WTC11 (cell line): ENCODE measurements at regions not wholly inside any gene's neighbourhood (a gene's known extent, or its start where the extent isn't known, plus 50 kb on each side); places are given as distances from the start of the nearest gene placed in this dataset.

Experiments used
- ATAC-seq: fragments of 200-7000 bp; cut with Tn5 transposase; 2 replicates; pipeline ENCODE4 v1.10.0; 2021; ENCODE audit warnings: mild to moderate bottlenecking, moderate library complexity
- CTCF ChIA-PET: fragments of 300-600 bp; sonication (Branson Sonifier 250); formaldehyde crosslinking; loops from one replicate; lab custom pipeline; 2021; ENCODE audit warnings: antibody characterized with exemption; lab: Charles Lee
- POLR2A ChIA-PET: fragments of 350-600 bp; sonication (Branson Sonifier 250); formaldehyde crosslinking; loops from one replicate; lab custom pipeline; 2021; ENCODE audit warnings: antibody characterized with exemption; lab: Charles Lee
- DNase-seq: peaks from one replicate; pipeline ENCODE4 v3.0.0; 2021; ENCODE audit warnings: low spot score
- H3K27ac Mint-ChIP-seq: 2 replicates; pipeline ENCODE4 v1.8.0; 2021; ENCODE audit warnings: mixed read lengths
- H3K27me3 Mint-ChIP-seq: 2 replicates; pipeline ENCODE4 v1.8.0; 2021; ENCODE audit warnings: low read depth, mild to moderate bottlenecking, moderate library complexity, mixed read lengths
- H3K36me3 Mint-ChIP-seq: 2 replicates; pipeline ENCODE4 v1.8.0; 2021; ENCODE audit warnings: mixed read lengths
- H3K4me1 Mint-ChIP-seq: 2 replicates; pipeline ENCODE4 v1.8.0; 2022; ENCODE audit warnings: mixed read lengths
- H3K4me3 Mint-ChIP-seq: 2 replicates; pipeline ENCODE4 v1.8.0; 2021; ENCODE audit warnings: mild to moderate bottlenecking, moderate library complexity, mixed read lengths
- H3K9me3 Mint-ChIP-seq: 2 replicates; pipeline ENCODE4 v1.8.0; 2021; ENCODE audit warnings: mixed read lengths
- AR ChIP-seq: fragments of 250-450 bp; sonication (Bioruptor Pico); IDR thresholded peaks from 2 replicates; pipeline ENCODE4 v1.9.0; 2021; ENCODE audit warnings: mild to moderate bottlenecking
- ATF2 ChIP-seq: sonication (generic); formaldehyde crosslinking; IDR thresholded peaks from 2 replicates; pipeline ENCODE4 v1.8.1; 2022; ENCODE audit warnings: low read depth, missing genetic modification reagents, borderline replicate concordance
- CBFB ChIP-seq: sonication (generic); formaldehyde crosslinking; IDR thresholded peaks from 2 replicates; pipeline ENCODE4 v1.8.1; 2022; ENCODE audit warnings: mild to moderate bottlenecking, low read depth, missing genetic modification reagents
- CTCF ChIP-seq: fragments of 200-600 bp; IDR thresholded peaks from 2 replicates; pipeline ENCODE4 v1.8.0; 2022; ENCODE audit warnings: antibody characterized with exemption
- ERG ChIP-seq: fragments of 250-450 bp; sonication (Bioruptor Pico); IDR thresholded peaks from 2 replicates; pipeline ENCODE4 v1.8.0; 2021; ENCODE audit warnings: mild to moderate bottlenecking
- FOXP4 ChIP-seq: sonication (generic); formaldehyde crosslinking; IDR thresholded peaks from 2 replicates; pipeline ENCODE4 v1.8.0; 2022; ENCODE audit warnings: mild to moderate bottlenecking, missing genetic modification reagents
- GRHL2 ChIP-seq: fragments of 250-450 bp; sonication (Bioruptor Pico); IDR thresholded peaks from 2 replicates; pipeline ENCODE4 v1.8.0; 2022; ENCODE audit warnings: mild to moderate bottlenecking, moderate library complexity; ENCODE audit not compliant: insufficient replicate concordance, severe bottlenecking
- IRF2 ChIP-seq: sonication (generic); formaldehyde crosslinking; IDR thresholded peaks from 2 replicates; pipeline ENCODE4 v1.8.0; 2022; ENCODE audit warnings: low read depth, missing genetic modification reagents, borderline replicate concordance
- NFE2L1 ChIP-seq: sonication (generic); formaldehyde crosslinking; IDR thresholded peaks from 2 replicates; pipeline ENCODE4 v1.8.1; 2023; ENCODE audit warnings: missing genetic modification reagents
- NR3C1 ChIP-seq: sonication (generic); formaldehyde crosslinking; conservative IDR thresholded peaks from 2 replicates; pipeline ENCODE4 v1.8.1; 2023; ENCODE audit warnings: low read depth, mild to moderate bottlenecking, missing genetic modification reagents
- PRDM15 ChIP-seq: sonication (generic); formaldehyde crosslinking; IDR thresholded peaks from 2 replicates; pipeline ENCODE4 v1.8.0; 2022; ENCODE audit warnings: missing genetic modification reagents
- TEAD4 ChIP-seq: sonication (generic); formaldehyde crosslinking; IDR thresholded peaks from 2 replicates; pipeline ENCODE4 v1.8.0; 2022; ENCODE audit warnings: mild to moderate bottlenecking, missing genetic modification reagents
- USF1 ChIP-seq: sonication (generic); formaldehyde crosslinking; IDR thresholded peaks from 2 replicates; pipeline ENCODE4 v1.8.0; 2022; ENCODE audit warnings: mild to moderate bottlenecking, missing genetic modification reagents
- USF2 ChIP-seq: sonication (generic); formaldehyde crosslinking; IDR thresholded peaks from 2 replicates; pipeline ENCODE4 v1.8.1; 2023; ENCODE audit warnings: mild to moderate bottlenecking, missing genetic modification reagents, moderate library complexity

GRCh38 chr16:64700628-64701027 is 421.2 kb downstream of the CDH11 start:
- Mint-ChIP-seq H3K27ac (no peak overlapping the region), H3K36me3 (no peaks in the 10 kb centered on the region), H3K4me3 (no peak overlapping the region)
- POLR2A ChIA-PET: no interaction called here
- no peak for TF ChIP-seq NR3C1 (CRISPR knock-in tag)
- no peak for TF ChIP-seq PRDM15 (CRISPR knock-in tag)
- no peak for TF ChIP-seq CTCF
- TF ChIP-seq NFE2L1 (CRISPR knock-in tag): no peak
- TF ChIP-seq IRF2 (CRISPR knock-in tag): no peak
- TF ChIP-seq USF1 (CRISPR knock-in tag): no peak
- no peak for TF ChIP-seq ERG (CRISPR knock-in tag)
- TF ChIP-seq, all 79 proteins: peak for 0
- H3K4me1 Mint-ChIP-seq: peaks cover 8% of the 10 kb centered on the region; the same call in 1 of the 2 replicates
- CTCF ChIA-PET: no interaction called here
- ATAC-seq (no peak), DNase-seq (no peak)
- H3K9me3 Mint-ChIP-seq: no peaks in the 10 kb centered on the region
- H3K27me3 Mint-ChIP-seq: no peaks in the 10 kb centered on the region

GRCh38 chr16:64696866-64697265 is 425.0 kb downstream of the CDH11 start:
- no peaks in the 10 kb centered on the region for H3K27me3 Mint-ChIP-seq
- DNase-seq (no peak), ATAC-seq (no peak)
- TF ChIP-seq GRHL2 (CRISPR knock-in tag): no peak
- no peak for TF ChIP-seq TEAD4 (CRISPR knock-in tag)
- no peak for TF ChIP-seq CTCF
- ChIA-PET CTCF (no interaction called here), POLR2A (no interaction called here)
- no peaks in the 10 kb centered on the region for H3K9me3 Mint-ChIP-seq
- H3K27ac Mint-ChIP-seq: no peak overlapping the region
- peaks cover 8% of the 10 kb centered on the region; the same call in 1 of the 2 replicates for H3K4me1 Mint-ChIP-seq
- H3K4me3 Mint-ChIP-seq: no peak overlapping the region
- no peaks in the 10 kb centered on the region for H3K36me3 Mint-ChIP-seq

GRCh38 chr16:64695684-64696083 is 426.2 kb downstream of the CDH11 start:
- Mint-ChIP-seq H3K9me3 (no peaks in the 10 kb centered on the region), H3K27ac (no peak overlapping the region), H3K4me3 (no peak overlapping the region), H3K27me3 (no peaks in the 10 kb centered on the region), H3K36me3 (no peaks in the 10 kb centered on the region), H3K4me1 (peaks cover 8% of the 10 kb centered on the region; the same call in 1 of the 2 replicates)
- DNase-seq: no peak
- ChIA-PET POLR2A (no interaction called here), CTCF (no interaction called here)
- ATAC-seq: no peak
- no peak for TF ChIP-seq FOXP4 (CRISPR knock-in tag)
- no peak for TF ChIP-seq ATF2 (CRISPR knock-in tag)
- no peak for TF ChIP-seq USF2 (CRISPR knock-in tag)
- TF ChIP-seq AR (CRISPR knock-in tag): no peak
- no peak for TF ChIP-seq CBFB (CRISPR knock-in tag)
